ENCODE measurements at regions not wholly inside any gene's neighbourhood (a gene's known extent, or its start where the extent isn't known, plus 50 kb on each side); places are given as distances from the start of the nearest gene placed in this dataset.

DNA sequence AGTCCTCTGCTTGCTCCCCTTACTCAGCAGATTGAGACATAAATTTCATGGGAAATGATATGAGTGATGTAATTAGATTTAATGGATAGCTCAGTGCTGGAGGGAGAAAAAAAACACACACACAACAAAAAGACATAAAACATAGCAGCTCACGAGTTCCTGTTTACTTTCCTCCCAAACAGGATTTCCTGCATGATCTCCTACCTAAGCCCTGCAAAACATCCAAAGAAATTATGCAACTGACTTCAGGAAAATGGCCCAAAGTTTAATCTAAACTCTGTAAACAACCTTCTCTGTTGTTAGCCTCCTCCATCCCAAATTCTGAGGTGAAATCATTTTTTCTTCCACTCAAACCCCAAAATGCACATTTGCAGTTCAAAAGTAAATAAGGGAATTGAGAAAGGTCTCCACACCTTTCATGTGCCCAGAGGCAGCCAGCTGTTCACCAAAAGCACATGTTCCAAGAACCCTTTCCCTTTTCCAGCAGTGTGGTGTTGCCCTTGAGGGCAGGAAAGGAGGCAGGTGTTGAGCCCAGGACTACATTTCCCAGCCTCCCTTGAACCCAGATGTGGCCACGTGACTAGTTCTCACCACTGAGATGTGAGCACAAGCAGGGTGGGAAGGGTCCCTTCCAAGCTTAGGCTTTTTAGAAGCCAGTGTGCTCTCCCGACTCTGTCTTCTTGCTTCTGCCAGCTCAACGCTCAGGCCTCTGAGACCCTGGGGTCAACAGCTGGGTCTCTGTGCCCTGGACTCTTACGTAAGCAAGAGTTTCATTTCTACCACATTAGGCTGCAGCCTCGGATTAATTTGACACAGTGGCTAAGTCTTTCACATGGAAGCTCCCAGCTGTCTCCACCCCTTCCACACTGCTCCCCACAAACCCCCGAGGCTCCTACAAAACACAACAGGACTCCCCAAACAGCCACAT, 301.2 kb downstream of the CTTN start:
- no peak overlapping the region for H3K4me3 ChIP-seq (ENCODE audit: low read length)
- no peak for DNase-seq (ENCODE audit: low read depth)
- TF ChIP-seq, protein P1, sequence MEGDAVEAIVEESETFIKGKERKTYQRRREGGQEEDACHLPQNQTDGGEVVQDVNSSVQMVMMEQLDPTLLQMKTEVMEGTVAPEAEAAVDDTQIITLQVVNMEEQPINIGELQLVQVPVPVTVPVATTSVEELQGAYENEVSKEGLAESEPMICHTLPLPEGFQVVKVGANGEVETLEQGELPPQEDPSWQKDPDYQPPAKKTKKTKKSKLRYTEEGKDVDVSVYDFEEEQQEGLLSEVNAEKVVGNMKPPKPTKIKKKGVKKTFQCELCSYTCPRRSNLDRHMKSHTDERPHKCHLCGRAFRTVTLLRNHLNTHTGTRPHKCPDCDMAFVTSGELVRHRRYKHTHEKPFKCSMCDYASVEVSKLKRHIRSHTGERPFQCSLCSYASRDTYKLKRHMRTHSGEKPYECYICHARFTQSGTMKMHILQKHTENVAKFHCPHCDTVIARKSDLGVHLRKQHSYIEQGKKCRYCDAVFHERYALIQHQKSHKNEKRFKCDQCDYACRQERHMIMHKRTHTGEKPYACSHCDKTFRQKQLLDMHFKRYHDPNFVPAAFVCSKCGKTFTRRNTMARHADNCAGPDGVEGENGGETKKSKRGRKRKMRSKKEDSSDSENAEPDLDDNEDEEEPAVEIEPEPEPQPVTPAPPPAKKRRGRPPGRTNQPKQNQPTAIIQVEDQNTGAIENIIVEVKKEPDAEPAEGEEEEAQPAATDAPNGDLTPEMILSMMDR (conservative IDR thresholded peaks at IDR 0.05; ENCODE audit: low read length): no peak

DNA sequence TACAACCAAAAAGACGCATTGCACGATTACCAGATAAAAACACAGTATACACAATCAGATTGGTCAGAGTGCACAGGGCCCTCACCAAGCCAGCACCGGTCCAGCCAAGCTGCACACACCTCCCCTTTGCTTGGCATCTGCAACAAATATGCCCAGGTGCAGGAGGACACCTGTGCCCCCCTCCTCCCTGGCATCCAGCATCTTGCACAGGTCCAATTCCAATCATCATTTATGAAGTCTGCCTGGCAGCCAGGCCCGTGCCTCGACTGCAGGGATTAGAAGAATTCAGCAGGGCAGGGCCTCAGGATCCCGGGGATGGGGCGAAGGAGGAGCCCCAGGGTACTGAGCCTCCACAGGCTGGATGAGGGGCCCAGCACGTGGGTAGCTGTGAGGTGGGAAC, 302.1 kb downstream of the CTTN start:
- no peak for DNase-seq (ENCODE audit: low read depth)
- TF ChIP-seq, protein P1 (conservative IDR thresholded peaks at IDR 0.05; ENCODE audit: low read length): no peak
- no peak overlapping the region for H3K4me3 ChIP-seq (ENCODE audit: low read length)

DNA sequence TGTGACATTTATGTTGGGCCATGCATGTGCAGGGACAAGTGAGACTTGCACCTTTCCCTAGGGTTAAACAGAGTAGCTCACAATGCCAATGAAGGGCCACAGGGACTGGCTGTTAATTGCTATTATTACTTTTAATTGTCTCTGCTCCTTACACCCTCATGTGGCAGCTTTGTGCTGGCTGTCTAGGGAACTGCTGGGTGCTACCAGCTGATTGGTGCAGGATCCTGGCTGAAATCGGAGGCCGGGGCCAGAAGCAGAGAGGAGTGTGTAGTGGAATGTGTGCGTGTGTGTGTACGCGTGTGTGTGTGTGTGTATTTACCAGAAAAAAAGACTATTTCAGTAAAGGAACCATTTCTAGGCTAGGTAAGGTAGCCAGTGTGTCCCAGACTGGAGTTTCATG, 302.5 kb downstream of the CTTN start:
- H3K4me3 ChIP-seq (ENCODE audit: low read length): no peak overlapping the region
- TF ChIP-seq, protein P1 (conservative IDR thresholded peaks at IDR 0.05; ENCODE audit: low read length): no peak
- DNase-seq (ENCODE audit: low read depth): no peak

DNA sequence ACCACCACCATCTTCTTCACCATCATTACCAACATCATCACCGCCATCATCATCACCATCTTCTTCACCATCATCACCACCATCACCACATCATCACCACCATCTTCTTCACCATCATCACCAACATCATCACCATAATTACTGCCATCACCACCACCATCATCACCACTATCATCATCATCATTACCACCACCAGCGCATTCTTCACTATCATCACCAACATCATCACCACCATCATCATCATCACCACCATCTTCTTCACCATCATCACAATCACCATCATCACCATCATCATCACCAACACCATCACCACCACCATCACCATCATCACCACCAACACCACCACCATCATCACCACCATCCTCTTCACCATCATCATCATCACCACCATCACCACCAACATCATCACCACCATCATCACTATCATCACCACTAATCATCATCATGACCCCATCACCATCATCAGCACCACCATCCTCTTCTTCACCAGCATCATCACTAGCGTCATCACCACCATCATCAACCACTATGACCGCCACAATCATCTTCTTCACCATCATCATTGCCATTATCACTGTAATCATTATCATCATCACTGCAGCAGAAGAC, 303.8 kb downstream of the CTTN start:
- DNase-seq (ENCODE audit: low read depth): no peak
- TF ChIP-seq, protein P1 (conservative IDR thresholded peaks at IDR 0.05; ENCODE audit: low read length): no peak
- H3K4me3 ChIP-seq (ENCODE audit: low read length): no peak overlapping the region

DNA sequence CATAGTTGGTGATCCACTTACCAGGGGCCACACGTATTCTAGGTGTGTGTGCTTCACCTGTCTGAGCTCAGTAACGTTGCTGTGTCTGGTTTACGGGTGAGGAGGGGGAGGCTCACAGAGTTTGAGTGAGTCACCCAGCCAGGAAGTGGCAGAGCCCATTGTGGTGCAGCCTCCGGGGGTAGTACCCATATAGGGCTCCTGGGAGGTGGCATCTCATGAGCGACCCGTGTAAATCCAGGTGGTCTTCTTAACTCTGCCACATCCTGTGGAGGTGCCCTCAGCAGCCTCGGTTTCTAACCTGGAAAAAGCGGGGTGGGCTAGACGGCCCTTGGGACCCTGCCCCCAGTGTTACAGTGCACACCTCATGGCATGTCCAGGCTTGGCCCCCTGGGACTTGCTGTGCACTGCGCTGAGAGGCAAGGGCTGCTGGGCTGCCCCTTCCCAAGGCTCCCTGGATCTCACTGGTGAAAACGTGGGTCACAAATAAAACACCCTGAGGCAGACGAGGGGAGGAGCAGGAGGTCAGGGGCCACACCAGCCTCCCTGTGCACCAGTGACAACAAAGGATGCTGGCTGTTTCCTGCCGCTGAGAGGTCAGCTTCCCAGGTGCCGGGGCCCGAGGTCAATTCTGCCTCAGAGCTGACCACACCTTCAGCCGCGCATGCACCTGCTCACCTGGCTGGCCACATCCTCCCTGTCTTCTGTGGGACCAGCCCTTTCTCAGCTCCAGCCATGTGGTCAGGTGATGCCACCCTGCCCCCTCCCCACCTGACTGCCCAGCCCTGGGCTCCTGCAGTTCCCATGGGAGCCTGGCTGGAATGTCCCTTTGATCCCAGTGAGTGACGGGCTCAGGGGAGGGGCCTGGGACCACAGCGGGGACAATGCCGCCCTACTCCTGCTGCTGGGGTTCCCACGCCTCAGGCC, 305.1 kb downstream of the CTTN start:
- no peak for DNase-seq (ENCODE audit: low read depth)
- no peak overlapping the region for H3K4me3 ChIP-seq (ENCODE audit: low read length)
- TF ChIP-seq, protein P1 (conservative IDR thresholded peaks at IDR 0.05; ENCODE audit: low read length): no peak

DNA sequence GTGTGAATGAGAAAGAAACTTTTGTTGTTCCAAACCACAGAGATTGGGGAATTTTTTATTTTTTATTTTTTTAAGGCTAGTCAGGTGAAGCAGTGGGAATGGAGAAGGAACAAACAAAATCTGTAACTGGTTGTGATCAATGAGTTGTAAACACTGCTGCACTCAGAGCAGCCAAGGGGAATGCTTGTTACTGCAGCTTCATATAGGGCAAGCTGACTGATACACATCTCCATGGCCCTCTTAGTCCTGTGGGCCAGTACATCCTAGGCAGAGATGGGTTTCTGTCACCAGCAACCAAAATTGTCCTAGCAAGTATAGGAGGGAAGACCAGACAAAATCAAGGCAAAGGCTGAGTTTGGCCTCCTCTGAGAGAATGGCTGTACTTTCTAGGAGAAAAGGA, 306.8 kb downstream of the CTTN start:
- DNase-seq (ENCODE audit: low read depth): no peak
- TF ChIP-seq, protein P1 (conservative IDR thresholded peaks at IDR 0.05; ENCODE audit: low read length): no peak
- no peak overlapping the region for H3K4me3 ChIP-seq (ENCODE audit: low read length)
